Ascending aorta (tissue), 2 donors: ENCODE measurements at regions not wholly inside any gene's neighbourhood (a gene's known extent, or its start where the extent isn't known, plus 50 kb on each side); places are given as distances from the start of the nearest gene placed in this dataset.

Experiments used
- DNase-seq, 2 donors: peaks; one replicate each; pipeline ENCODE4 v3.0.0-alpha.2; 2019; ENCODE audit warnings: low spot score in 2 of 2
- H3K27ac ChIP-seq, 2 donors: fragments of 200-600 bp; sonication (generic); one replicate each; pipeline ENCODE4 v1.5.1; 2016 to 2017; ENCODE audit warnings: mild to moderate bottlenecking in 1 of 2
- H3K27me3 ChIP-seq: fragments of 200-600 bp; sonication (generic); one replicate; pipeline ENCODE4 v1.5.1; 2017
- H3K36me3 ChIP-seq, 2 donors: fragments of 200-600 bp; sonication (generic); one replicate each; pipeline ENCODE4 v1.5.1; 2016
- H3K4me1 ChIP-seq, 2 donors: fragments of 200-600 bp; sonication (generic); one replicate each; pipeline ENCODE4 v1.5.1; 2016 to 2017; ENCODE audit warnings: mild to moderate bottlenecking in 1 of 2
- H3K4me3 ChIP-seq, 2 donors: fragments of 200-600 bp; sonication (generic); one replicate each; pipeline ENCODE4 v1.5.1; 2016 to 2017; ENCODE audit warnings: mild to moderate bottlenecking in 1 of 2
- H3K9me3 ChIP-seq, 2 donors: fragments of 200-600 bp; sonication (generic); one replicate each; pipeline ENCODE4 v1.5.1; 2016
- CTCF ChIP-seq, 3 experiments: fragments of 200-600 bp in 2 of 3; fragments of 450-650 bp in 1 of 3; sonication (generic) in 2 of 3; IDR thresholded peaks; one replicate each; pipeline ENCODE4 v1.5.1; 2016 to 2019; ENCODE audit warnings: antibody characterized with exemption in 3 of 3, mild to moderate bottlenecking in 1 of 3, moderate library complexity in 1 of 3
- intact Hi-C: fragments of 100-400 bp; cut with DNase I; formaldehyde crosslinking; loops from one replicate; pipeline ENCODE4 v1.15.1; 2023

- H3K27me3 ChIP-seq, result no peaks in the 10 kb centered on the region
- no peak overlapping the region for H3K27ac ChIP-seq
- H3K4me3 ChIP-seq, result no peak overlapping the region
- no peaks in the 10 kb centered on the region for H3K36me3 ChIP-seq
- no peaks in the 10 kb centered on the region for H3K9me3 ChIP-seq
- intact Hi-C loops, result no loop called here
- H3K4me1 ChIP-seq, result no peaks in the 10 kb centered on the region
- no peak for DNase-seq
- TF ChIP-seq CTCF (IDR thresholded peaks at IDR 0.05), result no peak
Observed at GRCh38 chr9:101999441-101999840, 261.0 kb upstream of the GRIN3A start.

GRCh38 chr9:101995231-101995630, 256.8 kb upstream of the GRIN3A start:
- intact Hi-C loops, result no loop called here
- Histone ChIP-seq H3K4me3 (no peak overlapping the region), H3K27ac (no peak overlapping the region), H3K9me3 (no peaks in the 10 kb centered on the region), H3K36me3 (no peaks in the 10 kb centered on the region), H3K4me1 (no peaks in the 10 kb centered on the region), H3K27me3 (no peaks in the 10 kb centered on the region)
- no peak for TF ChIP-seq CTCF (IDR thresholded peaks at IDR 0.05)
- no peak for DNase-seq

GRCh38 chr9:101993771-101994170, 255.3 kb upstream of the GRIN3A start:
- TF ChIP-seq CTCF (IDR thresholded peaks at IDR 0.05), result no peak
- intact Hi-C loops, result no loop called here

GRCh38 chr9:101991926-101992325, 253.5 kb upstream of the GRIN3A start:
- TF ChIP-seq CTCF (IDR thresholded peaks at IDR 0.05), result no peak
- no peak for DNase-seq
- Histone ChIP-seq H3K4me3 (no peak overlapping the region), H3K9me3 (no peaks in the 10 kb centered on the region), H3K27me3 (no peaks in the 10 kb centered on the region), H3K27ac (no peak overlapping the region), H3K36me3 (no peaks in the 10 kb centered on the region), H3K4me1 (no peaks in the 10 kb centered on the region)
- intact Hi-C loops, result no loop called here

More at GRCh38 chr9:101993771-101994170, 255.3 kb upstream of the GRIN3A start:
- Histone ChIP-seq H3K27ac (no peak overlapping the region), H3K4me1 (no peaks in the 10 kb centered on the region), H3K36me3 (no peaks in the 10 kb centered on the region), H3K4me3 (no peak overlapping the region), H3K9me3 (no peaks in the 10 kb centered on the region), H3K27me3 (no peaks in the 10 kb centered on the region)
- no peak for DNase-seq

- no peaks in the 10 kb centered on the region for H3K36me3 ChIP-seq
- no peak overlapping the region for H3K27ac ChIP-seq
- no peaks in the 10 kb centered on the region for H3K27me3 ChIP-seq
- no peak for DNase-seq
- intact Hi-C loops, result no loop called here
- H3K4me3 ChIP-seq, result no peak overlapping the region
- peak in 2 of 3 experiments; percentile 29 to 45 for TF ChIP-seq CTCF (IDR thresholded peaks at IDR 0.05)
- H3K4me1 ChIP-seq, result no peaks in the 10 kb centered on the region
- H3K9me3 ChIP-seq, result no peaks in the 10 kb centered on the region
Observed at GRCh38 chr9:101977614-101978210, 239.3 kb upstream of the GRIN3A start.

GRCh38 chr9:101970609-101971008, 232.2 kb upstream of the GRIN3A start:
- H3K9me3 ChIP-seq, result no peaks in the 10 kb centered on the region
- no peak for TF ChIP-seq CTCF (IDR thresholded peaks at IDR 0.05)
- DNase-seq, result no peak
- H3K27ac ChIP-seq, result no peak overlapping the region
- H3K36me3 ChIP-seq, result no peaks in the 10 kb centered on the region
- H3K4me1 ChIP-seq, result no peaks in the 10 kb centered on the region
- no peak overlapping the region for H3K4me3 ChIP-seq
- intact Hi-C loops, result no loop called here
- no peaks in the 10 kb centered on the region for H3K27me3 ChIP-seq
